ENCODE measurements at regions not wholly inside any gene's neighbourhood (a gene's known extent, or its start where the extent isn't known, plus 50 kb on each side); places are given as distances from the start of the nearest gene placed in this dataset.

- intact Hi-C loops (cut with DNase I), result no loop called here
Observed at GRCh38 chr22:27642104-27642800, 159.3 kb downstream of the MN1 start.

GRCh38 chr22:27643907-27644306 lies 157.6 kb downstream of the MN1 start:
- no peak for TF ChIP-seq CTCF (IDR thresholded peaks at IDR 0.05)
- no peak for TF ChIP-seq POLR2A (IDR thresholded peaks at IDR 0.05)
- TF ChIP-seq POLR2AphosphoS5 (IDR thresholded peaks at IDR 0.05), result no peak
- Histone ChIP-seq H3K36me3 (no peaks in the 10 kb centered on the region), H3K4me3 (no peak overlapping the region), H3K27ac (no peak overlapping the region), H3K9me3 (no peaks in the 10 kb centered on the region), H3K27me3 (replicated peaks; ENCODE audit: insufficient read depth) (no peaks in the 10 kb centered on the region), H3K4me1 (replicated peaks) (no peaks in the 10 kb centered on the region)
- intact Hi-C loops (cut with DNase I), result no loop called here
- WGBS, result 93% methylated on average over 13 of the region's 13 CpGs
- no peak for DNase-seq (ENCODE audit: low spot score)

More at GRCh38 chr22:27642104-27642800, 159.3 kb downstream of the MN1 start:
- no peak for DNase-seq (ENCODE audit: low spot score)
- Histone ChIP-seq H3K36me3 (no peaks in the 10 kb centered on the region), H3K9me3 (no peaks in the 10 kb centered on the region), H3K4me3 (no peak overlapping the region), H3K27me3 (replicated peaks; ENCODE audit: insufficient read depth) (no peaks in the 10 kb centered on the region), H3K27ac (no peak overlapping the region), H3K4me1 (replicated peaks) (no peaks in the 10 kb centered on the region)
- TF ChIP-seq POLR2A (IDR thresholded peaks at IDR 0.05) (no peak), POLR2AphosphoS5 (IDR thresholded peaks at IDR 0.05) (no peak), CTCF (IDR thresholded peaks at IDR 0.05) (no peak)
- WGBS, result 86% methylated on average over 27 of the region's 28 CpGs

GRCh38 chr22:27644566-27644965 lies 157.0 kb downstream of the MN1 start:
- 86% methylated on average over 7 of the region's 7 CpGs for WGBS
- Histone ChIP-seq H3K27me3 (replicated peaks; ENCODE audit: insufficient read depth) (no peaks in the 10 kb centered on the region), H3K27ac (no peak overlapping the region), H3K36me3 (no peaks in the 10 kb centered on the region), H3K4me1 (replicated peaks) (no peaks in the 10 kb centered on the region), H3K4me3 (no peak overlapping the region), H3K9me3 (no peaks in the 10 kb centered on the region)
- TF ChIP-seq POLR2A (IDR thresholded peaks at IDR 0.05) (no peak), POLR2AphosphoS5 (IDR thresholded peaks at IDR 0.05) (no peak), CTCF (IDR thresholded peaks at IDR 0.05) (no peak)
- no peak for DNase-seq (ENCODE audit: low spot score)
- intact Hi-C loops (cut with DNase I), result no loop called here

GRCh38 chr22:27647540-27647939 lies 154.0 kb downstream of the MN1 start:
- H3K36me3 ChIP-seq, result no peaks in the 10 kb centered on the region
- no peak overlapping the region for H3K27ac ChIP-seq
- intact Hi-C loops (cut with DNase I), result no loop called here
- no peak for DNase-seq (ENCODE audit: low spot score)
- no peaks in the 10 kb centered on the region for H3K9me3 ChIP-seq
- no peaks in the 10 kb centered on the region for H3K4me1 ChIP-seq (replicated peaks)
- WGBS, result 91% methylated on average over 3 of the region's 3 CpGs
- TF ChIP-seq CTCF (IDR thresholded peaks at IDR 0.05) (no peak), POLR2AphosphoS5 (IDR thresholded peaks at IDR 0.05) (no peak), POLR2A (IDR thresholded peaks at IDR 0.05) (no peak)
- H3K4me3 ChIP-seq, result no peak overlapping the region
- H3K27me3 ChIP-seq (replicated peaks; ENCODE audit: insufficient read depth), result no peaks in the 10 kb centered on the region

GRCh38 chr22:27648074-27648473 lies 153.5 kb downstream of the MN1 start:
- no peaks in the 10 kb centered on the region for H3K4me1 ChIP-seq (replicated peaks)
- intact Hi-C loops (cut with DNase I), result no loop called here
- H3K9me3 ChIP-seq, result no peaks in the 10 kb centered on the region
- TF ChIP-seq POLR2A (IDR thresholded peaks at IDR 0.05), result no peak
- no peak for TF ChIP-seq CTCF (IDR thresholded peaks at IDR 0.05)
- no peak for TF ChIP-seq POLR2AphosphoS5 (IDR thresholded peaks at IDR 0.05)
- H3K36me3 ChIP-seq, result no peaks in the 10 kb centered on the region
- WGBS, result 94% methylated on average over 3 of the region's 3 CpGs
- H3K27me3 ChIP-seq (replicated peaks; ENCODE audit: insufficient read depth), result no peaks in the 10 kb centered on the region
- no peak overlapping the region for H3K27ac ChIP-seq
- no peak for DNase-seq (ENCODE audit: low spot score)
- no peak overlapping the region for H3K4me3 ChIP-seq

All from prostate gland (tissue), 2 donors.